ENCODE measurements at regions not wholly inside any gene's neighbourhood (a gene's known extent, or its start where the extent isn't known, plus 50 kb on each side); places are given as distances from the start of the nearest gene placed in this dataset.

DNA sequence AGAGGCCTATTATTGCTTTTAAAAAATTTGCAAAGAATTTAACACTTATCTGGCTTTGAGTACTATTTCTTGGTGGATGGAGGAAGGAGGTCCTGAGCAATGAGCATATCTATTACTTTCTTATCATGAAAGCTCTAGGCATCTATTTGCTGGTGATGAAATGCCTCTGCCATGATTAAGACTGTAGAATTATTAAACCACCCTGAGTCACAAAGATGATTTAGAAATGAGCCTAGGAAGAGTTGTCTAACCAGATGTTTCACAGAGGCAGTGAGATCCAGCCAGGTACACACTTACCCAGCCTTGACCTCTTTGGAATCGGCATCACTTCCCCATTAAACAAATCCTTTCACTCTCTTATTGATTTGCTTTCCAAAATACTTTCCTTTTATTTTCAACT lies 304.4 kb upstream of the KIF2A start:
- TF ChIP-seq, protein P1, sequence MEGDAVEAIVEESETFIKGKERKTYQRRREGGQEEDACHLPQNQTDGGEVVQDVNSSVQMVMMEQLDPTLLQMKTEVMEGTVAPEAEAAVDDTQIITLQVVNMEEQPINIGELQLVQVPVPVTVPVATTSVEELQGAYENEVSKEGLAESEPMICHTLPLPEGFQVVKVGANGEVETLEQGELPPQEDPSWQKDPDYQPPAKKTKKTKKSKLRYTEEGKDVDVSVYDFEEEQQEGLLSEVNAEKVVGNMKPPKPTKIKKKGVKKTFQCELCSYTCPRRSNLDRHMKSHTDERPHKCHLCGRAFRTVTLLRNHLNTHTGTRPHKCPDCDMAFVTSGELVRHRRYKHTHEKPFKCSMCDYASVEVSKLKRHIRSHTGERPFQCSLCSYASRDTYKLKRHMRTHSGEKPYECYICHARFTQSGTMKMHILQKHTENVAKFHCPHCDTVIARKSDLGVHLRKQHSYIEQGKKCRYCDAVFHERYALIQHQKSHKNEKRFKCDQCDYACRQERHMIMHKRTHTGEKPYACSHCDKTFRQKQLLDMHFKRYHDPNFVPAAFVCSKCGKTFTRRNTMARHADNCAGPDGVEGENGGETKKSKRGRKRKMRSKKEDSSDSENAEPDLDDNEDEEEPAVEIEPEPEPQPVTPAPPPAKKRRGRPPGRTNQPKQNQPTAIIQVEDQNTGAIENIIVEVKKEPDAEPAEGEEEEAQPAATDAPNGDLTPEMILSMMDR (IDR thresholded peaks at IDR 0.05; ENCODE audit: low read depth, low read length, missing input control), result no peak
- TF ChIP-seq MAX (IDR thresholded peaks at IDR 0.05) (no peak), YY1 (IDR thresholded peaks at IDR 0.05) (no peak), GABPA (IDR thresholded peaks at IDR 0.05 in 1 of 2, conservative IDR thresholded peaks at IDR 0.05 in 1 of 2) (no peak)
- TF ChIP-seq, protein P2, sequence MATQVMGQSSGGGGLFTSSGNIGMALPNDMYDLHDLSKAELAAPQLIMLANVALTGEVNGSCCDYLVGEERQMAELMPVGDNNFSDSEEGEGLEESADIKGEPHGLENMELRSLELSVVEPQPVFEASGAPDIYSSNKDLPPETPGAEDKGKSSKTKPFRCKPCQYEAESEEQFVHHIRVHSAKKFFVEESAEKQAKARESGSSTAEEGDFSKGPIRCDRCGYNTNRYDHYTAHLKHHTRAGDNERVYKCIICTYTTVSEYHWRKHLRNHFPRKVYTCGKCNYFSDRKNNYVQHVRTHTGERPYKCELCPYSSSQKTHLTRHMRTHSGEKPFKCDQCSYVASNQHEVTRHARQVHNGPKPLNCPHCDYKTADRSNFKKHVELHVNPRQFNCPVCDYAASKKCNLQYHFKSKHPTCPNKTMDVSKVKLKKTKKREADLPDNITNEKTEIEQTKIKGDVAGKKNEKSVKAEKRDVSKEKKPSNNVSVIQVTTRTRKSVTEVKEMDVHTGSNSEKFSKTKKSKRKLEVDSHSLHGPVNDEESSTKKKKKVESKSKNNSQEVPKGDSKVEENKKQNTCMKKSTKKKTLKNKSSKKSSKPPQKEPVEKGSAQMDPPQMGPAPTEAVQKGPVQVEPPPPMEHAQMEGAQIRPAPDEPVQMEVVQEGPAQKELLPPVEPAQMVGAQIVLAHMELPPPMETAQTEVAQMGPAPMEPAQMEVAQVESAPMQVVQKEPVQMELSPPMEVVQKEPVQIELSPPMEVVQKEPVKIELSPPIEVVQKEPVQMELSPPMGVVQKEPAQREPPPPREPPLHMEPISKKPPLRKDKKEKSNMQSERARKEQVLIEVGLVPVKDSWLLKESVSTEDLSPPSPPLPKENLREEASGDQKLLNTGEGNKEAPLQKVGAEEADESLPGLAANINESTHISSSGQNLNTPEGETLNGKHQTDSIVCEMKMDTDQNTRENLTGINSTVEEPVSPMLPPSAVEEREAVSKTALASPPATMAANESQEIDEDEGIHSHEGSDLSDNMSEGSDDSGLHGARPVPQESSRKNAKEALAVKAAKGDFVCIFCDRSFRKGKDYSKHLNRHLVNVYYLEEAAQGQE (IDR thresholded peaks at IDR 0.05), result no peak
